PFSK-1 (cell line): ENCODE measurements at regions not wholly inside any gene's neighbourhood (a gene's known extent, or its start where the extent isn't known, plus 50 kb on each side); places are given as distances from the start of the nearest gene placed in this dataset.

Experiments used
- FOXP2 ChIP-seq: optimal IDR thresholded peaks from 2 replicates; pipeline ENCODE3; 2011; ENCODE audit warnings: borderline replicate concordance, control low read depth, inconsistent platforms; ENCODE audit not compliant: insufficient read depth; ENCODE audit errors: extremely low read length, extremely low read depth
- POLR2AphosphoS5 ChIP-seq: IDR thresholded peaks from 2 replicates; pipeline ENCODE4 v1.6.1; 2012; ENCODE audit warnings: low read depth, mild to moderate bottlenecking, control low read depth, low read length, moderate library complexity
- REST ChIP-seq, 2 experiments: IDR thresholded peaks; 2 replicates each; pipeline versions ENCODE4 v1.6.1 to v1.8.0; 2011 to 2012; ENCODE audit warnings: low read depth in 2 of 2, low read length in 2 of 2, control low read depth in 1 of 2, inconsistent platforms in 1 of 2, mild to moderate bottlenecking in 1 of 2, moderate library complexity in 1 of 2; ENCODE audit not compliant: insufficient read depth in 1 of 2
- SIN3A ChIP-seq: IDR thresholded peaks from 2 replicates; pipeline ENCODE4 v1.6.1; 2012; ENCODE audit warnings: mild to moderate bottlenecking, low read length, moderate library complexity, borderline replicate concordance; ENCODE audit not compliant: insufficient read depth
- TAF1 ChIP-seq: IDR thresholded peaks from 2 replicates; pipeline ENCODE4 v1.6.1; 2012; ENCODE audit warnings: low read length, control low read depth, borderline replicate concordance; ENCODE audit not compliant: insufficient read depth

GRCh38 chr13:53411463-53411862, 382.9 kb downstream of the OLFM4 start:
- TF ChIP-seq REST (IDR thresholded peaks at IDR 0.05; ENCODE audit: insufficient read depth in 1 of 2, low read depth in 2 of 2, low read length in 2 of 2) (no peak), POLR2AphosphoS5 (no peak), SIN3A (no peak)

- TF ChIP-seq REST (IDR thresholded peaks at IDR 0.05; ENCODE audit: insufficient read depth in 1 of 2, low read depth in 2 of 2, low read length in 2 of 2) (no peak), SIN3A (no peak), TAF1 (no peak), FOXP2 (no peak), POLR2AphosphoS5 (no peak)
These were observed 386.5 kb downstream of the OLFM4 start for GRCh38 chr13:53415135-53415534.

- no peak for TF ChIP-seq TAF1
- TF ChIP-seq FOXP2, result no peak
- TF ChIP-seq SIN3A, result no peak
- TF ChIP-seq REST (IDR thresholded peaks at IDR 0.05; ENCODE audit: insufficient read depth in 1 of 2, low read depth in 2 of 2, low read length in 2 of 2), result no peak
- TF ChIP-seq POLR2AphosphoS5, result no peak
These were observed 389.0 kb downstream of the OLFM4 start for GRCh38 chr13:53417601-53418000.

GRCh38 chr13:53422415-53422814, 393.8 kb downstream of the OLFM4 start:
- TF ChIP-seq FOXP2 (no peak), REST (IDR thresholded peaks at IDR 0.05; ENCODE audit: insufficient read depth in 1 of 2, low read depth in 2 of 2, low read length in 2 of 2) (no peak)

- TF ChIP-seq SIN3A (no peak), REST (IDR thresholded peaks at IDR 0.05; ENCODE audit: insufficient read depth in 1 of 2, low read depth in 2 of 2, low read length in 2 of 2) (no peak), POLR2AphosphoS5 (no peak), TAF1 (no peak), FOXP2 (no peak)
These were observed 407.8 kb downstream of the OLFM4 start for GRCh38 chr13:53436396-53436795.
